GM19351 (cell line): ENCODE measurements at regions not wholly inside any gene's neighbourhood (a gene's known extent, or its start where the extent isn't known, plus 50 kb on each side); places are given as distances from the start of the nearest gene placed in this dataset.
"Not testable (repeated sequence)": the region's sequence is repeated elsewhere in the genome, so short reads cannot be mapped to it uniquely, and the experiment has no call there.

Experiments used
- ATAC-seq: cut with Tn5 transposase; IDR thresholded peaks from one replicate; pipeline ENCODE4 v1.9.1; 2021; ENCODE audit warnings: mild to moderate bottlenecking, moderate library complexity; ENCODE audit not compliant: unreplicated experiment

DNA sequence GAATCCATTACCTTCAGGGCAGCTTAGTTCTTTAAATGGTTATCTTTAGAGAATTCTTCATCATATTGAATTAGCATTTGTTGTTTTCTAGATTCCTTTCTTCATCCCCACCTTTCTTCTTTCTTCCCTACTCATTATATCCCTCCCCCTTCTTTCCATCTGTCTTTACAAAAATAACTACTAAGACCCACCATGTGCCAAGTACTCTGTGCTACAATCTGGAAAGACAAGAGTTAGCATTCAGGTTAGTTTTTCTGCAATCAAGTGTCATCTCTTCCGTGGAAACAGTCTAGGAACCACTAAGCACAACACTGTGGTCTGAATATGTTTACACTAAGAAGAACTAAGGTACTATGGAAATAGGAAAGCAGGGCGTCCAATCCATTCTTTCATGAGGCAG lies 897.4 kb upstream of the TENM4 start:
- no peak for ATAC-seq

DNA sequence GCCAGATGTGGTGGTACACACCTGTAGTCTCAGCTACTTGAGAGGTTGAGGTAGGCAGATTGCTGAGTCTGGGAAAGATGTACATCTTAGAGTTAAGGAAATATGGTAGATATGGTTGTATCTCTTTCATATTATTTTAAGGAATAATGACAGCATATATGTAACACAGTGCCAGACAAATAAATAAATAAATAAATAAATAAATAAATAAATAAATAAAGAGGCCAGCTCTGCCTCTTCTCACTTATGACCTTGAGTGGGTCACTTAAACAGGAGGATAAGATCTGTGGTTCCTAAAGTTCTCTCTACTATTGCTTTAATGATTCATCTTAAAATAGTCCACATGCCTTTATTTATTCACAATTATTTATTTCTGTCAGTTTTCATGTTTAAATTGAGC lies 890.9 kb upstream of the TENM4 start:
- no peak for ATAC-seq

- ATAC-seq: no peak
Measured at GRCh38 chr11:80330264-80330663, 889.4 kb upstream of the TENM4 start.

DNA sequence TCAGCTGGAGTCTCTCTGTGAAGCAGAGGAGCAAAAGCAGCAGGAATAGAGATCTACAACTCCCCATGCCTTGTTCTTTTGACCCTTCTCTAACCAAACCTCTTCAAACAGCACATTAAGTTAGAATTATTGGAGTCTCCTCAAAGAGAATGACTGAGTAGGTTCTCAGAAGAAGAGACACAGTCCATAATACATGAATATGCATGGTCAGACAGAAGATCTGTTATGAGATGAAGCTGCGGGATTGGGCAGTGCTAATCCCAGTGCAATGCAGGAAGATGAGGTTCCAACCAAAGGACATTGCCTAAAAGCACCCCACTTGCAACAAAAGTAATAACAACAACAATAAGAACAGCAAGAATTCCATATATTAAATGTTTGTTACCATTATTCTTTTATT lies 887.9 kb upstream of the TENM4 start:
- ATAC-seq: no peak

DNA sequence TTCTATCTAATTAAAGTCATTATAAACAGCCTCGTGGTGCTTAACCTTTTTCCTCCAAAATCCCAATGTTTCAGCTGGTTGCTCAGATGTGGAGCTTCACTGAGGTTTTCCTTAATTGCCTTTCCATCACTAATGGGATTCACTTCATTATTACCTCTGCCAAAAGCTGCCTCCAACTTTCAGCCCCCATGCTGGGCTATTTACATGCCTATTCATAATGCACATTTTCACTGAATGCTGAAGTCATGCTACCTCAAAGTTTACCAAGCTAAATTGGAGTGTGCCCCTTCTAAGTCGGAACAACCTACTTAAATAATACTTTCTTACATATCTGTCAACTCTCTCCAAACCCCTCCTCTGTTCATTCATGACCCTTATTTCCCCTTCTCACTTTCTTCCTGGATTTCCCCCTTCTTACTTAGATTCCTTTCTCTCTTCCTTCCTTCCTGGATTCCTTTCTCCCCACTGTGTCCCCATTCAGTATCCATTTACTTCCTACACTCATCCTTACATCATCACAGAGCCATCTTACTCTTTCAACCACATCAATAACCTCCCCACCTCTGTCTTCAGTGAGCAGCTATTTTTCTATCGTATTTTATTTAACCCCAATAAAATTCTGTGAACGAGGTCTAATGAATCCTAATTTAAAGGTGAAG lies 887.3 kb upstream of the TENM4 start:
- no peak for ATAC-seq

- ATAC-seq: no peak
Measured at GRCh38 chr11:80321786-80322185, 881.0 kb upstream of the TENM4 start.

- no peak for ATAC-seq
Measured at GRCh38 chr11:80320765-80321164, 879.9 kb upstream of the TENM4 start.

- no peak for ATAC-seq
Measured at GRCh38 chr11:80320226-80320625, 879.4 kb upstream of the TENM4 start.

DNA sequence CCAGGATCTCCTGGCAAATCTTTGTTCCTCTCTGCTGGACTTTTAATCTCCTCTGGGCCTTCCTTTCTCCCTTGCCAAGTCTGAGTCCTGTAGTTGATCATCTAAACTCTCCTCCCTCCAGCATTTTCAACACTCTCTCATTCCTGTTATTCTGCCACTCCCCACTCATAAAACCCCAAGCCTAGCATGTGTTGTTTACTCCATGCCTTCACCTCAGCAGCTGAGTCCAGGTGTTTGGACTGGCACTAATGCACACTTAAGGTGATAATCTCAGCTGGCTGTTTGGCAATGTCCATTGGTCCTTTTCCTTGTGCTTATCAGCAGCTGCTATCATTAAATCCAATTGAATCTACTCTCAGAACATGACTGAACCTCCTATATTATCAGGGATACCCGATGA lies 876.8 kb upstream of the TENM4 start:
- no peak for ATAC-seq

DNA sequence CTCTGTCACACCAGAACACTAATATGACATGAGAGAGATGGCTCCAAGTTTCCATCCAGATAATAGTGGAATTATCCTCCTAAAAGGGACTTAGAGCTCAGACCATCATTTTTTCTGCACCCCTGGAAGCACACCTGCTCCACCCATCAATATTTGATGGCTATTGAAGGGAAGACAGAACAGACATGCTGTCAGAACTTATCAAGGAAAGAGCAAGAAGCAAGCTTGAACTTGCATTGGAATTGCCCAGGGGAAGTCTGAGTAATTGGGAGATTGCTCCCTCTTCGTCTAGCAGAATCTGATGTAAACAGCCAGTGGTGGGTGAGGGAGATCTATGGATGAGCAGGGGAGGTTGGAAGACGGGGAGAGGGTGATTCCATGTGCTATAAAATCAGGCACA lies 874.4 kb upstream of the TENM4 start:
- no peak for ATAC-seq

DNA sequence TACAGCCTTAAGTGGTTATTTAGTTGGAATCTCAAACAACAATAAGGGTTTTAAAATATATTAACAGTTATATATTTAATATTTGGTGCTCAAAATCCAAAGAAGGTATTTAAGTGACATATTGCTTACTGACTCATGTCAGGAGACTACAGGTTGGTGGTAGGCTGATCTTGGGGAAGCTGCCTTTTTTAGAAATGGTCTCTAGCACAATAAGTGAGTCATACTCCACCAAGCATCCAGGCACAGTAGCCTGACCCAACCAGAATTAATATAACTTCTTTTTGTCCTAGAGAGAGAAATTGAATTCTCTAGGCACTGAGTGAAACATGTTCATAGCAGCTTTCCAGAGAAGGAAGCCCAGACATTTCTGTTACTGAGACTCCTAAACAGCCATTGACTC lies 868.5 kb upstream of the TENM4 start:
- no peak for ATAC-seq

GRCh38 chr11:80307676-80308075 lies 866.8 kb upstream of the TENM4 start:
- ATAC-seq: no peak

GRCh38 chr11:80297858-80298632 lies 857.2 kb upstream of the TENM4 start:
- no peak for ATAC-seq

GRCh38 chr11:80293293-80293692 lies 852.5 kb upstream of the TENM4 start:
- no peak for ATAC-seq

DNA sequence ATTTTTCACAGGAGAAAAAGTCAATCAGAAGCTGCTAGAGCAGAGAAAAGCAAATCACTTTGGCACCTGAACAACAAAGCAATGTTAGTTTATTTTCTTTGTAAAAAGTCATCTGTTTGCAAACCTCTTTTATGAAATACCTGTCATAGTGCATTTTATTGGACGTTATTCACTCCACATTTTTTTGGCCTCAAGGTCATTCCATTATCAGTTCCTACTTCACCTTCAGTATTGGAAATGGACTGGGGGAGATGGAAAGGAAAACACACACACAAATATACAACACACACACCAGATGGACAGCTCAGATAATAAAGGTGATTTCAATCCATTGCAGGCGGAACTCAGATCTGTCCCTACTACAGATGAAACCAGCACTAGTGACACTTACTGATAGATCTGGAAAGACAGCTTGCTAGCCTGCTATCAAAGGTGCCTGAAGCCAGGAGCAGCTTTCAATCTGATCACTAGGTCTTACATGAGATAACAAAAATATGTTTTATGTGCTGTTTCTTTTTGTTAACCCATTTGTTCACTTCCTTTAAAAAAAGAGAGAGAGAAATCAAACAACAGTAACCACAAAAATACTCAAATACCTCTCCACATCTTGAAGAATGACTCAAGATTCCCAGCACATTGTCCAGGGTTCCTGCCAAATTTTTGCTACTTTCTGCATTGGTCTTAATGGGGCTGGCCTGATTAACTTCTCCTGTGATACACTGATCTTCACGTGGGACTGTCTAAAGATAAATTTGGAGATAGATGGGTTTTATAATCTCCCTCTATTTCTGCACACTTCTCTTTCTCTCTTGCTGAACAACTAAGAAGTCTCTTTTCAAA lies 844.3 kb upstream of the TENM4 start:
- ATAC-seq: no peak

- ATAC-seq: no peak
Measured at GRCh38 chr11:80282643-80283042, 841.8 kb upstream of the TENM4 start.

- no peak for ATAC-seq
Measured at GRCh38 chr11:80281194-80281593, 840.4 kb upstream of the TENM4 start.

DNA sequence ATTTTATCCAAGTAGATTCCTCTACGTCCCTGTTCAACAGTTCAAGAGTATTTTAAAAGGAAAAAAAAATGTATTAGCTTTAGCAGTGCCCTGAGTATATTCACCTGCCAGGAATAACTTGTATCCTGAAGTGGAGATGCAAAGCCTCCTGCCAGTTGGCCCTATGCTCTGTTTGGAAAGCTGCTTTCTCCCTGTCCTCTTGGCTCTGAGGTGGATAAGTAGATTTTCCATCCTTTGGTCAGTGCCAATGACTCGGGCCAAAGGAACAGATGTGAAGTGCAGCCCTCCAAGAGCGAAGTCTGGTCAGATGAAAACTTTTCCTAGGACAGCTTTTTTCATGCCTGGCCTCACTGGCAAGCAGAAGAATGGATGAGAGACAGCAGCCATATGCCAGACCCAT lies 839.9 kb upstream of the TENM4 start:
- no peak for ATAC-seq

DNA sequence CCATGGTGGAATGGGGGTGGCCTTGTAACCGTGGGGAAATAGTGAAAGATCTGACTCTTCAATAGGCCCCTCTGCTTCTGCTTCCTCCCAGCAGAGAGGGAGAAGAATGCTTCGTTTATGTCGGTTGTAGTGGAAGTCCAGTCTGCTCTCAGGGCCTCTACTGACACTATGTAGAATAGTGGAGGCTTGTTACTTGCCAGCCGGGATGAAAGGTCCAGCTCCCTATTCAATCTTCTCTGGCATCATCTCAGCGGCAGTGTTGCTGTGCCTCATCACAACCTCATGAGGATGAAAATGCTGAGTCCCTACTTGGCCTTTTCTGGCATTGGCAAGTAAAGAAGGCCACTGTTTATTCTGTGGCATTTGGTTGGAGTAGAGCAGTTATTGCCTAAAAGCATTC lies 820.9 kb upstream of the TENM4 start:
- ATAC-seq: no peak

GRCh38 chr11:80257319-80258015 lies 816.6 kb upstream of the TENM4 start:
- ATAC-seq: not testable (repeated sequence)

GRCh38 chr11:80255021-80255420 lies 814.2 kb upstream of the TENM4 start:
- no peak for ATAC-seq
